Right ventricle myocardium superior (tissue), 1 donor: ENCODE measurements at regions not wholly inside any gene's neighbourhood (a gene's known extent, or its start where the extent isn't known, plus 50 kb on each side); places are given as distances from the start of the nearest gene placed in this dataset.

Experiments
- ATAC-seq: fragments of 200-7000 bp; cut with Tn5 transposase; one replicate; pipeline ENCODE4 v1.9.1; 2020; ENCODE audit warnings: mild to moderate bottlenecking; ENCODE audit not compliant: poor library complexity
- DNase-seq: peaks from one replicate; pipeline ENCODE4 v3.0.0-alpha.2; 2020
- intact Hi-C: fragments of 100-400 bp; cut with DNase I; formaldehyde crosslinking; loops from one replicate; pipeline ENCODE4 v1.11.2; 2022
- donor health status: DM: no; HTN: yes; CAD: no; lungs with severe emphysema.

GRCh38 chrX:69554321-69554947, 50.3 kb downstream of the NALF2 start:
- DNase-seq (no peak), ATAC-seq (no peak)
- intact Hi-C loops, result no loop called here

GRCh38 chrX:69555481-69556041, 51.4 kb downstream of the NALF2 start:
- DNase-seq (no peak), ATAC-seq (peak; percentile 41)
- intact Hi-C loops, result no loop called here

DNA sequence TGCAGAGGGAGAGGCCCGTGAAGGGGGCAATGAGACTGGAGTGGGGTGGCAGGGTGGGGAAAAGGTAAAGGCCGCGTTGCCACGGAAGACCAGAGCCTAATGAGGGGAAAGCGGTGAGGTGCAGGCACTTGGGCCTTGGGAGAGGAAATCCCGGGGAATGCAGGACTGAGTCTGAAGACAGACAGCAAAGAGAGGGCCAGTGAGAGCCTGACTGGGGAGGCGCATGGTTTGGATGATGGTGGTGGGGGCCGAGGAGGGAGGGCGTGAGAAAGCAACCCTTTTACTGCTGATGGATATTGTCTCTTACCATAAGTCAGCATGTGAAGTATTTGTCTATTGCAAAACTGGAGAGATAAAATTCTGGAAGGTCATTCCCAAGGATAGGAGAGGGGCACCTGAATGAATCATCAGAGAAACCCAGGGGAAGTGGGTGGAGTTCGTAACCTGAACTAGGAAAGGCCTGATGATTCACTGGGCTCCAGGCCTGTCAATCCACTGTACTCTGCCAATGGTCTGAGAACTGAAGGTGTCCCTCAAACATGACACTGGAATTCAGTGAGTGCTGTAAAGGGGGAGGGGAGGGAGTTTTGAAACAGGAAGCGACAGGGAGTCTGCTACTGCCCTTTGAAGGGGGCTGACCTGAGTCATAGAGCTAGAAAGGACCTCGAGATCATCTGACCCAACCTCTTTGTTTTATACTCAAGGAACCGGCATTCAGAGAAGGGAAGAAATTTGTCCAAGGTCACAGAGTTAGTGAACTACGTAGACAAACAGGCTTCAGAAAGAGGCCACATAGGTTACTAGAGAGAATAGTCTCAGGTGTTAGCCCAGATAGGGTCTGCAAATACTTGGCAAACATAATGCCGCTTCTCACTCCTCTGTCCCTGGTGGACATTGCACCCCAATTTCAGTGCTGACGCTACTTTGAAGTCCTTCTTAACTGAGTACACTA, 52.2 kb downstream of the NALF2 start:
- intact Hi-C loops, result no loop called here
- DNase-seq, result no peak
- ATAC-seq, result peak; percentile 51

DNA sequence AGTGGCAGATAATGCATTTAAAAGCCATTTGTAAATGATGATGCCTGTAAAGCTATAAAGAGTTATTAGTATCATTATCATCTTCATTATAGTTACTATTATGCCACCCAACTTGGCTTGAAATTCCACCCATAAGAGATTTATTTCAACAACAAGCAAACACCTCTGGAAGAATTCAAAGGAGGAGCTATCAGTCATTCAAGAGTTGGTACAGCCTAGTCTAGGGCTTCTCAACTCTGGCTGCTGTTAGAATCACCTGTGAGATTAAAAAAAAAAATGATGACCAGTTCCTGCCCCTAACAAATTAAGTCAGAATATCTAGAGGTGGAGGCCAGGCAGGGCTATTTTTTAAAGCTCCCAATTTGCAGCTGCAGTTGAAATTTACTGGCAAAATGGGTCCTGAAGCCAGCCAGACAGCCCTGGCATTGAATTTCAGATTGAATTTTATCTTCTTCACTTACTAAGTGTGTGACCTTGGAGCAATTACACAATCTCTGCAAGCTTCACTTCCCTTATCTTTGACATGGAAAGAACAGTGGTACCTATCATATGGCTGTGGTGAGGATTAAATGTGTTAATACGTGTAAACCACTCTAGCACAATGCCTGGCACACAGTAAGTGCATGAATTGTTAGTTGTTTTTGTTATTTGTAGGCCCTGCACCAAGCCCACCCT, 52.9 kb upstream of the EDA start:
- ATAC-seq (peak; percentile 87), DNase-seq (no peak)
- intact Hi-C loops, result no loop called here

- DNase-seq (no peak), ATAC-seq (no peak)
- intact Hi-C loops, result no loop called here
Observed at GRCh38 chrX:69564665-69565064, 51.2 kb upstream of the EDA start.

GRCh38 chrX:69565247-69565815, 50.6 kb upstream of the EDA start:
- DNase-seq (no peak), ATAC-seq (no peak)
- intact Hi-C loops, result no loop called here
